ENCODE measurements at regions not wholly inside any gene's neighbourhood (a gene's known extent, or its start where the extent isn't known, plus 50 kb on each side); places are given as distances from the start of the nearest gene placed in this dataset.

- TF ChIP-seq, protein P1, sequence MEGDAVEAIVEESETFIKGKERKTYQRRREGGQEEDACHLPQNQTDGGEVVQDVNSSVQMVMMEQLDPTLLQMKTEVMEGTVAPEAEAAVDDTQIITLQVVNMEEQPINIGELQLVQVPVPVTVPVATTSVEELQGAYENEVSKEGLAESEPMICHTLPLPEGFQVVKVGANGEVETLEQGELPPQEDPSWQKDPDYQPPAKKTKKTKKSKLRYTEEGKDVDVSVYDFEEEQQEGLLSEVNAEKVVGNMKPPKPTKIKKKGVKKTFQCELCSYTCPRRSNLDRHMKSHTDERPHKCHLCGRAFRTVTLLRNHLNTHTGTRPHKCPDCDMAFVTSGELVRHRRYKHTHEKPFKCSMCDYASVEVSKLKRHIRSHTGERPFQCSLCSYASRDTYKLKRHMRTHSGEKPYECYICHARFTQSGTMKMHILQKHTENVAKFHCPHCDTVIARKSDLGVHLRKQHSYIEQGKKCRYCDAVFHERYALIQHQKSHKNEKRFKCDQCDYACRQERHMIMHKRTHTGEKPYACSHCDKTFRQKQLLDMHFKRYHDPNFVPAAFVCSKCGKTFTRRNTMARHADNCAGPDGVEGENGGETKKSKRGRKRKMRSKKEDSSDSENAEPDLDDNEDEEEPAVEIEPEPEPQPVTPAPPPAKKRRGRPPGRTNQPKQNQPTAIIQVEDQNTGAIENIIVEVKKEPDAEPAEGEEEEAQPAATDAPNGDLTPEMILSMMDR (IDR thresholded peaks at IDR 0.05) = no peak
- no peak for TF ChIP-seq POLR2A (IDR thresholded peaks at IDR 0.05)
These were observed 768.4 kb upstream of the DEFB115 start for GRCh38 chr20:30488941-30489613.
